ENCODE measurements at regions not wholly inside any gene's neighbourhood (a gene's known extent, or its start where the extent isn't known, plus 50 kb on each side); places are given as distances from the start of the nearest gene placed in this dataset.
"Not testable (repeated sequence)": the region's sequence is repeated elsewhere in the genome, so short reads cannot be mapped to it uniquely, and the experiment has no call there.

DNA sequence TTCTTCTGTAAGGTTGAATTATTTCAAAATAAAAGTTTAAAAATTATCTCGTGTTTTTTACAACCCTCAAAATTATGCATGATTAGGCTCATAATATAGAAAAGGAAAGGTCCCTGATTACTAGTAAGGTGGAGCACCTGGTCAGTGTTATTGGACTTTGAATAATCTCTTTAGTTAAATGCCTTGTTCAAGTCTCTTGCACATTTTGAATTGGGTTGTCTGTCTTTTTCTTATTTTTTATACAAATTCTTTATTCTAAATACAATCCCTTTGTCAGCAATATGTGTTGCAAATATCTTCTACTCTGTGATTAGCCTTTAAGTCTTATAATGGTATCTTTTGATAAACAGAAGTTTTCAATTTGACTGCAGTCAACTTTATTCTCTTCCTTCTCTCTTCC lies 100.7 kb upstream of the TNFSF4 start:
- ATAC-seq = no peak
- Histone ChIP-seq H3K36me3 (no peaks in the 10 kb centered on the region), H3K4me1 (no peaks in the 10 kb centered on the region), H3K27me3 (no peaks in the 10 kb centered on the region), H3K9me3 (no peaks in the 10 kb centered on the region), H3K27ac (no peak overlapping the region), H3K4me3 (no peak overlapping the region)
- intact Hi-C loops (cut with DNase I) = no loop called here
- TF ChIP-seq CTCF (IDR thresholded peaks at IDR 0.05) = no peak
- no peak for DNase-seq

DNA sequence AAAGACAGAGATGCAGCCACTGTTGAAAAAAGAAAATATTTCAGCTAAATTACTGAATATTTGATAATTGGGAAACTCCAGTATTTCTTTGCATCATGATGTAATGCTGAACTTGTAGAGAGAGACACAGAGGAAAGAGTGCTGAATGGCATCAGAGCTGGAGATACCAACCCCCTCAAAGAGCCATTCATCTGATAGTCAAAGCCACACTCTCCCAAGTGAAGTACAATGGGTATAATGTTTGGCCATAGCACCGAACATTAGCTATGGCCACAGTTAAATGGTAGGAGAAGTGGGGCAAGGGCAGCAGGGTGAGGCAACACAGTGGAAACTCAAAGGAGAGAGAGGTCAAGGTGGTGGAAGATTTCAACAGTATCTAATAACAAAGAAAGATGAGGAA lies 107.5 kb upstream of the TNFSF4 start:
- no peak for TF ChIP-seq CTCF (IDR thresholded peaks at IDR 0.05)
- no peaks in the 10 kb centered on the region for H3K4me1 ChIP-seq
- H3K36me3 ChIP-seq = no peaks in the 10 kb centered on the region
- no peak overlapping the region for H3K4me3 ChIP-seq
- H3K9me3 ChIP-seq = no peaks in the 10 kb centered on the region
- DNase-seq (no peak), ATAC-seq (no peak)
- H3K27ac ChIP-seq = no peak overlapping the region
- no peaks in the 10 kb centered on the region for H3K27me3 ChIP-seq
- intact Hi-C loops (cut with DNase I) = no loop called here

- no peaks in the 10 kb centered on the region for H3K4me1 ChIP-seq
- ATAC-seq (no peak), DNase-seq (no peak)
- H3K27me3 ChIP-seq = no peaks in the 10 kb centered on the region
- no peaks in the 10 kb centered on the region for H3K9me3 ChIP-seq
- H3K4me3 ChIP-seq = no peak overlapping the region
- H3K27ac ChIP-seq = no peak overlapping the region
- H3K36me3 ChIP-seq = no peaks in the 10 kb centered on the region
- intact Hi-C loops (cut with DNase I) = no loop called here
- no peak for TF ChIP-seq CTCF (IDR thresholded peaks at IDR 0.05)
Observed at GRCh38 chr1:173315296-173315695, 108.2 kb upstream of the TNFSF4 start.

DNA sequence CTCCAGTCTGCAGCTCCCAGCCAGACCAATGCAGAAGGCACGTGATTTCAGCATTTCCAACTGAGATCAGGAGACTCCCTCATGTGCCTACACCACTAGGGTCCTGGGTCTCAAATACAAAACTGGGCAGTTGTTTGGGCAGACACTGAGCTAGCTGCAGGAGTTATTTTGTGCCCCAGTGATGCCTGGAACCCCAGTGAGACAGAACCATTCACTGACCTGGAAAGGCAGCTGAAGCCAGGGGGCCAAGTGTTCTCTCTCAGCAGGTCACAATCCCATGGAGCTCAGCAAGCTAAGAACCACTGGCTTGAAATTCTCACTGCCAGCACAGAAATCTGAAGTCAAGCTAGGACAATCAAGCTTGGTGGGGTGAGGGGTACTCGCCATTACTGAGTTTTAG lies 111.7 kb upstream of the TNFSF4 start:
- no peaks in the 10 kb centered on the region for H3K36me3 ChIP-seq
- no peak overlapping the region for H3K27ac ChIP-seq
- DNase-seq (no peak), ATAC-seq (no peak)
- no peaks in the 10 kb centered on the region for H3K4me1 ChIP-seq
- peaks cover 0 to 2% of the 10 kb centered on the region in 2 donors for H3K9me3 ChIP-seq
- no peaks in the 10 kb centered on the region for H3K27me3 ChIP-seq
- intact Hi-C loops (cut with DNase I) = no loop called here
- TF ChIP-seq CTCF (IDR thresholded peaks at IDR 0.05) = no peak
- H3K4me3 ChIP-seq = no peak overlapping the region

- H3K4me1 ChIP-seq; ATAC-seq; H3K9me3 ChIP-seq; H3K36me3 ChIP-seq; H3K4me3 ChIP-seq; H3K27me3 ChIP-seq; DNase-seq; H3K27ac ChIP-seq; intact Hi-C loops (cut with DNase I): not testable (repeated sequence)
Observed at GRCh38 chr1:173324352-173324751, 117.2 kb upstream of the TNFSF4 start.

- H3K4me3 ChIP-seq; H3K27me3 ChIP-seq; H3K36me3 ChIP-seq; intact Hi-C loops (cut with DNase I); ATAC-seq; H3K27ac ChIP-seq; DNase-seq; H3K9me3 ChIP-seq: not testable (repeated sequence)
- peaks cover 5 to 24% of the 10 kb centered on the region in 2 donors for H3K4me1 ChIP-seq
Observed at GRCh38 chr1:173327987-173328386, 120.9 kb upstream of the TNFSF4 start.
